GM23338 (cell line): ENCODE measurements at regions not wholly inside any gene's neighbourhood (a gene's known extent, or its start where the extent isn't known, plus 50 kb on each side); places are given as distances from the start of the nearest gene placed in this dataset.
"Not testable (repeated sequence)": the region's sequence is repeated elsewhere in the genome, so short reads cannot be mapped to it uniquely, and the experiment has no call there.

Source experiments
- ATAC-seq: fragments of 200-7000 bp; cut with Tn5 transposase; 3 replicates; pipeline ENCODE4 v1.9.1; 2020
- DNase-seq: peaks from one replicate; pipeline ENCODE4 v3.0.0-alpha.2; 2015; ENCODE audit warnings: low spot score
- H2AFZ ChIP-seq: fragments of 200-600 bp; sonication (generic); 2 replicates; pipeline ENCODE4 v1.8.0; 2016; ENCODE audit warnings: antibody characterized with exemption, mild to moderate bottlenecking, moderate library complexity
- H3F3A ChIP-seq: fragments of 200-600 bp; sonication (generic); replicated peaks from 2 replicates; pipeline ENCODE4 v1.8.0; 2017; ENCODE audit warnings: antibody characterized with exemption, mixed run types, low read depth
- H3K27ac ChIP-seq: fragments of 200-600 bp; sonication (generic); 2 replicates; pipeline ENCODE4 v1.6.1; 2016; ENCODE audit warnings: low read depth
- H3K27me3 ChIP-seq: fragments of 200-600 bp; sonication (generic); 2 replicates; pipeline ENCODE4 v1.8.0; 2016; ENCODE audit warnings: mild to moderate bottlenecking, mixed run types, moderate library complexity; ENCODE audit not compliant: insufficient read depth
- H3K36me3 ChIP-seq: fragments of 200-600 bp; sonication (generic); 2 replicates; pipeline ENCODE4 v1.8.0; 2016; ENCODE audit warnings: mild to moderate bottlenecking; ENCODE audit not compliant: insufficient read depth
- H3K4me1 ChIP-seq: fragments of 200-600 bp; sonication (generic); 2 replicates; pipeline ENCODE4 v1.8.0; 2016; ENCODE audit warnings: mild to moderate bottlenecking, moderate library complexity; ENCODE audit not compliant: insufficient read depth
- H3K4me2 ChIP-seq: fragments of 200-600 bp; sonication (generic); 2 replicates; pipeline ENCODE4 v1.7.1; 2017; ENCODE audit warnings: mixed run types
- H3K4me3 ChIP-seq: fragments of 200-600 bp; sonication (generic); 2 replicates; pipeline ENCODE4 v1.6.1; 2016; ENCODE audit warnings: mixed run types
- H3K79me2 ChIP-seq: fragments of 200-600 bp; sonication (generic); replicated peaks from 2 replicates; pipeline ENCODE4 v1.8.0; 2017; ENCODE audit warnings: mild to moderate bottlenecking; ENCODE audit not compliant: insufficient read depth
- H3K9me2 ChIP-seq: fragments of 200-600 bp; sonication (generic); 2 replicates; pipeline ENCODE4 v1.8.0; 2017; ENCODE audit not compliant: insufficient read depth
- H4K20me1 ChIP-seq: fragments of 200-600 bp; sonication (generic); replicated peaks from 2 replicates; pipeline ENCODE4 v1.8.0; 2017; ENCODE audit warnings: mild to moderate bottlenecking; ENCODE audit not compliant: insufficient read depth
- H3K27ac Mint-ChIP-seq: 2 replicates; pipeline ENCODE4 v1.8.0; 2020; ENCODE audit warnings: inconsistent platforms, mild to moderate bottlenecking, moderate library complexity, mixed read lengths
- H3K27me3 Mint-ChIP-seq: 3 replicates; pipeline ENCODE4 v1.8.0; 2022; ENCODE audit warnings: low read depth, mild to moderate bottlenecking, moderate library complexity, mixed read lengths, inconsistent platforms; ENCODE audit not compliant: insufficient read depth, poor library complexity
- H3K36me3 Mint-ChIP-seq: 3 replicates; pipeline ENCODE4 v1.8.0; 2021; ENCODE audit warnings: low read depth, mild to moderate bottlenecking, inconsistent platforms, moderate library complexity, mixed read lengths
- H3K4me1 Mint-ChIP-seq: 3 replicates; pipeline ENCODE4 v1.8.0; 2020; ENCODE audit warnings: mild to moderate bottlenecking, inconsistent platforms, mixed read lengths
- H3K4me3 Mint-ChIP-seq: 3 replicates; pipeline ENCODE4 v1.8.0; 2021; ENCODE audit warnings: moderate library complexity, mild to moderate bottlenecking, inconsistent platforms, mixed read lengths
- H3K9me3 Mint-ChIP-seq: 3 replicates; pipeline ENCODE4 v1.8.0; 2020; ENCODE audit warnings: moderate library complexity, mild to moderate bottlenecking, inconsistent platforms, mixed read lengths
- CREB1 ChIP-seq: fragments of 250-450 bp; sonication (Bioruptor Pico); IDR thresholded peaks from 2 replicates; pipeline ENCODE4 v1.5.0; 2020; ENCODE audit warnings: low read depth, mild to moderate bottlenecking, moderate library complexity
- CTCF ChIP-seq, 2 experiments: fragments of 200-600 bp in 1 of 2; sonication (generic) in 1 of 2; conservative IDR thresholded peaks; 2 replicates each; pipeline versions ENCODE4 v1.5.1 to v1.6.1; 2016 to 2017; ENCODE audit warnings: antibody characterized with exemption in 2 of 2, low read depth in 2 of 2, mild to moderate bottlenecking in 2 of 2, moderate library complexity in 1 of 2
- ETS1 ChIP-seq: IDR thresholded peaks from 2 replicates; pipeline ENCODE4 v1.6.1; 2016; ENCODE audit warnings: antibody characterized with exemption
- EZH2 ChIP-seq: fragments of 200-600 bp; sonication (generic); IDR thresholded peaks from one replicate; pipeline ENCODE4 v1.8.0; 2017; ENCODE audit warnings: antibody characterized with exemption, mild to moderate bottlenecking, low read depth; ENCODE audit not compliant: unreplicated experiment
- EZH2phosphoT487 ChIP-seq: fragments of 200-600 bp; sonication (generic); IDR thresholded peaks from one replicate; pipeline ENCODE4 v1.8.1; 2018; ENCODE audit warnings: antibody characterized with exemption; ENCODE audit not compliant: unreplicated experiment
- JUNB ChIP-seq: IDR thresholded peaks from one replicate; pipeline ENCODE4 v1.6.1; 2016; ENCODE audit warnings: antibody characterized with exemption; ENCODE audit not compliant: unreplicated experiment
- NANOG ChIP-seq: IDR thresholded peaks from 2 replicates; pipeline ENCODE4 v1.6.1; 2016; ENCODE audit warnings: antibody characterized with exemption, borderline replicate concordance
- POLR2AphosphoS5 ChIP-seq: IDR thresholded peaks from 2 replicates; pipeline ENCODE4 v1.6.1; 2016; ENCODE audit warnings: antibody characterized with exemption, low read depth
- ZNF114 ChIP-seq: fragments of 250-450 bp; sonication (Bioruptor Pico); IDR thresholded peaks from 2 replicates; pipeline ENCODE4 v1.5.0; 2020; ENCODE audit warnings: mild to moderate bottlenecking, moderate library complexity
- ZNF331 ChIP-seq: fragments of 250-450 bp; sonication (Bioruptor Pico); IDR thresholded peaks from 2 replicates; pipeline ENCODE4 v1.5.0; 2020; ENCODE audit warnings: low read depth, mild to moderate bottlenecking, moderate library complexity

DNA sequence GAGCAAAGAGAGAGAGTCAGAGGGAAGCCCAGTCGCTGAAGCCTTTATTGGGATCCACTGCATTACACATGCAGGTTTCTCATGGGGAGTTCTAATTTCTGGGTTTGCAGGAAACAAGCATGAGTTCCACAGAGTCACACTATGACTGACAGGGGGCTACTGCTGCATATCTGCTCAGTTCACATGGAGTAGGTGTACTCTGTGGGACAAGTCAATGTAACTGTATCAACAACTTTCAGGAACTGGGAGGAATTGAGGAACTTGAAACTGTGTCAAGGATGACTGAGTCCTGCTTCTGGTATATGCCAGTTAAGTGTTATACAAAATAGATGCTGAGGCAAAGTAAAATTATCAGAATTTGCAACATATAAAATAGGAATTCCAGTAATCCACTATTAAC is 110.8 kb downstream of the NPAP1 start:
- H3K4me3 Mint-ChIP-seq, result no peak overlapping the region
- peaks cover 28% of the 10 kb centered on the region for H3K9me3 Mint-ChIP-seq
- H2AFZ ChIP-seq, result 0 out of 2 replicates have a peak overlapping the region, but pooled peaks have one; percentile 28

DNA sequence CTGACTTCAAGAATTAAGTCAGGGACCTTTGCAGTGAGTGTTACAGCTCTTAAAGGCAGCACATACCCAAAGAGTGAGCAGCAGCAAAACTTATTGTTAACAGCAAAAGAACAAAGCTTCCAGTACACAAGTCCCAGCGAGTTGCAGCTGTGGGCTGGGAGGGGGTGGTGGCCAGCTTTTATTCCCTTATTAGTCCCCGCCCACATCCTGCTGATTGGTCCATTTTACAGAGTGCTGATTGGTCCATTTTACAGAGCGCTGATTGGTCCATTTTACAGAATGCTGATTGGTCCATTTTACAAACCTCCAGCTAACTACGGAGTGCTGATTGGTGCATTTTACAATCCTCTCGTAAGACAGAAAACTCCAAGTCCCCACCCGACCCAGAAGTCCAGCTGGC is 127.0 kb downstream of the NPAP1 start:
- peaks cover 32% of the 10 kb centered on the region for H3K9me3 Mint-ChIP-seq
- not testable (repeated sequence) for DNase-seq, H3K36me3 ChIP-seq, H3K27me3 Mint-ChIP-seq, H3K4me3 ChIP-seq, H3K4me2 ChIP-seq, H3F3A ChIP-seq, H4K20me1 ChIP-seq, H3K79me2 ChIP-seq, H3K27me3 ChIP-seq, H2AFZ ChIP-seq, H3K27ac ChIP-seq, ATAC-seq, H3K4me1 ChIP-seq, H3K4me3 Mint-ChIP-seq, H3K9me2 ChIP-seq, H3K27ac Mint-ChIP-seq, H3K4me1 Mint-ChIP-seq
- H3K36me3 Mint-ChIP-seq, result peaks cover 12% of the 10 kb centered on the region; the same call in 2 of the 3 replicates

More for the DNA sequence above, 110.8 kb downstream of the NPAP1 start:
- Histone ChIP-seq H3K4me2 (no peak overlapping the region), H4K20me1 (no peaks in the 10 kb centered on the region), H3K9me2 (0 out of 2 replicates have a peak, but pooled peaks cover 2% of the 10 kb centered on the region), H3K79me2 (no peaks in the 10 kb centered on the region), H3K27ac (no peak overlapping the region), H3K4me1 (peaks cover 23% of the 10 kb centered on the region), H3K4me3 (no peak overlapping the region), H3F3A (no peaks in the 10 kb centered on the region), H3K36me3 (peaks cover 15% of the 10 kb centered on the region), H3K27me3 (no peaks in the 10 kb centered on the region)
- H3K4me1 Mint-ChIP-seq, result peaks cover 23% of the 10 kb centered on the region
- H3K36me3 Mint-ChIP-seq, result peaks cover 26% of the 10 kb centered on the region; the same call in 2 of the 3 replicates
- peaks cover 1% of the 10 kb centered on the region for H3K27me3 Mint-ChIP-seq
- H3K27ac Mint-ChIP-seq, result no peak overlapping the region
- DNase-seq (no peak), ATAC-seq (no peak)
- TF ChIP-seq EZH2, result no peak
- no peak for TF ChIP-seq JUNB
- TF ChIP-seq ZNF114 (CRISPR knock-in tag), result no peak
- no peak for TF ChIP-seq CREB1
- no peak for TF ChIP-seq ETS1
- no peak for TF ChIP-seq POLR2AphosphoS5
- no peak for TF ChIP-seq NANOG
- TF ChIP-seq EZH2phosphoT487, result no peak
- TF ChIP-seq CTCF (conservative IDR thresholded peaks at IDR 0.05; ENCODE audit: low read depth in 2 of 2), result no peak
- TF ChIP-seq ZNF331 (CRISPR knock-in tag), result no peak
